Neural progenitor cell (in vitro differentiated cells): ENCODE measurements at regions not wholly inside any gene's neighbourhood (a gene's known extent, or its start where the extent isn't known, plus 50 kb on each side); places are given as distances from the start of the nearest gene placed in this dataset.
"Not testable (repeated sequence)": the region's sequence is repeated elsewhere in the genome, so short reads cannot be mapped to it uniquely, and the experiment has no call there.

ENCODE experiments used
- DNase-seq: peaks from one replicate; pipeline ENCODE4 v3.0.0-alpha.2; 2016; ENCODE audit warnings: low spot score
- H2AFZ ChIP-seq: fragments of 200-600 bp; sonication (generic); replicated peaks from 2 replicates; pipeline ENCODE4 v1.6.1; 2016; ENCODE audit warnings: antibody characterized with exemption
- H3F3A ChIP-seq: fragments of 200-600 bp; sonication (generic); 2 replicates; pipeline ENCODE4 v1.6.1; 2016; ENCODE audit warnings: antibody characterized with exemption, low read depth
- H3K27ac ChIP-seq: fragments of 200-600 bp; sonication (generic); 2 replicates; pipeline ENCODE4 v1.5.1; 2016; ENCODE audit warnings: mild to moderate bottlenecking
- H3K27me3 ChIP-seq: fragments of 200-600 bp; sonication (generic); 2 replicates; pipeline ENCODE4 v1.6.1; 2016; ENCODE audit warnings: mild to moderate bottlenecking, moderate library complexity
- H3K36me3 ChIP-seq: fragments of 200-600 bp; sonication (generic); 2 replicates; pipeline ENCODE4 v1.5.1; 2016
- H3K4me1 ChIP-seq: fragments of 200-600 bp; sonication (generic); 2 replicates; pipeline ENCODE4 v1.6.1; 2016; ENCODE audit warnings: mixed run types
- H3K4me2 ChIP-seq: fragments of 200-600 bp; sonication (generic); 2 replicates; pipeline ENCODE4 v1.6.1; 2016
- H3K4me3 ChIP-seq: fragments of 200-600 bp; sonication (generic); 2 replicates; pipeline ENCODE4 v1.5.1; 2016
- H3K79me2 ChIP-seq: fragments of 200-600 bp; sonication (generic); 2 replicates; pipeline ENCODE4 v1.6.1; 2016; ENCODE audit warnings: low read depth
- H3K9ac ChIP-seq: fragments of 200-600 bp; sonication (generic); 2 replicates; pipeline ENCODE4 v1.6.1; 2016
- H3K9me3 ChIP-seq: fragments of 200-600 bp; sonication (generic); 2 replicates; pipeline ENCODE4 v1.5.1; 2016; ENCODE audit warnings: low read depth
- H4K20me1 ChIP-seq: fragments of 200-600 bp; sonication (generic); 2 replicates; pipeline ENCODE4 v1.6.1; 2016; ENCODE audit warnings: low read depth
- H3K27ac Mint-ChIP-seq: 3 replicates; pipeline ENCODE4 v1.8.0; 2021; ENCODE audit warnings: mixed read lengths
- H3K27me3 Mint-ChIP-seq: 2 replicates; pipeline ENCODE4 v1.8.0; 2022; ENCODE audit warnings: low read depth, mild to moderate bottlenecking, inconsistent platforms, moderate library complexity, mixed read lengths; ENCODE audit not compliant: insufficient read depth
- H3K36me3 Mint-ChIP-seq: 3 replicates; pipeline ENCODE4 v1.8.0; 2021; ENCODE audit warnings: mixed read lengths
- H3K4me1 Mint-ChIP-seq: 3 replicates; pipeline ENCODE4 v1.8.0; 2021; ENCODE audit warnings: mixed read lengths
- H3K4me3 Mint-ChIP-seq: 3 replicates; pipeline ENCODE4 v1.8.0; 2021; ENCODE audit warnings: mild to moderate bottlenecking, moderate library complexity, mixed read lengths
- H3K9me3 Mint-ChIP-seq: 3 replicates; pipeline ENCODE4 v1.8.0; 2020; ENCODE audit warnings: mixed read lengths
- EZH2 ChIP-seq: fragments of 200-600 bp; sonication (generic); IDR thresholded peaks from 2 replicates; pipeline ENCODE4 v1.6.1; 2017; ENCODE audit warnings: antibody characterized with exemption, mild to moderate bottlenecking, moderate library complexity
- EZH2phosphoT487 ChIP-seq: fragments of 200-600 bp; sonication (generic); IDR thresholded peaks from 2 replicates; pipeline ENCODE4 v1.6.1; 2017; ENCODE audit warnings: antibody characterized with exemption
- TF ChIP-seq, protein P1 (sequence below): fragments of 200-600 bp; sonication (generic); IDR thresholded peaks from 2 replicates; pipeline ENCODE4 v1.5.1; 2017; ENCODE audit warnings: antibody characterized with exemption, mild to moderate bottlenecking

DNA sequence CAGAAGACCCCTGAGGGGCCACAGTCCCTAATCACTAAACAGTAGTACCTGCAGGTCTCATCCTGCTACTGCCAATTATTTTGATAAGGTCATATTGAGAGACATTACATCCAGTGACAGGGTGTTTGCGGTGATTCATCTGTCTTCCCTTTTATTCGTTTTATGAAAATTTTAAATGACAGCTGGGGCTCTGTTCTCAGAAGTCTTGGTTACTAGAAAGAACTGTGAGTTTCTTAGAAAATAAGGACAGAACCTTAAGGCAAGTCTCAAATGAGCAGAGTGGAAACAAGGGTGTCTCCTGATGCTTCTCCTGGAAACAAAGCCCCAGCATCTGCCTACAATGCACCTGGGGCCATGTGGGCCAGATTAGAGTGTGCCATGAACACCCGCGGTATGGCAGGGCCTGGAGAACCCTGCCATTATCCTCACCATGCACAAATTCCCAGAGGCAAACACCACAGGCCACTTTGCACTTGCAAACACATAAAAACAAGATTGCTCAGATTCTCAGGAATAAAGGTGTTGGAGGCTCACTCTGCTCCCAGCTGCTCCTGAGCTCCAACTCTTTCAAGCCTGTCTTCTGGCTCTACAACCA is 66.3 kb upstream of the IQSEC1 start:
- no peak for DNase-seq
- H3K27ac ChIP-seq, result no peak overlapping the region
- no peaks in the 10 kb centered on the region for H3K27me3 ChIP-seq
- no peak overlapping the region for H3K4me3 Mint-ChIP-seq
- peaks cover 38% of the 10 kb centered on the region for H4K20me1 ChIP-seq
- H3K9ac ChIP-seq, result no peak overlapping the region
- H3K4me1 Mint-ChIP-seq, result peaks cover 19% of the 10 kb centered on the region
- H3K36me3 ChIP-seq, result no peaks in the 10 kb centered on the region
- no peak overlapping the region for H3K27ac Mint-ChIP-seq
- H3K79me2 ChIP-seq, result no peaks in the 10 kb centered on the region
- H3K9me3 Mint-ChIP-seq, result no peaks in the 10 kb centered on the region
- TF ChIP-seq EZH2phosphoT487 (no peak), EZH2 (no peak)
- TF ChIP-seq, protein P1, sequence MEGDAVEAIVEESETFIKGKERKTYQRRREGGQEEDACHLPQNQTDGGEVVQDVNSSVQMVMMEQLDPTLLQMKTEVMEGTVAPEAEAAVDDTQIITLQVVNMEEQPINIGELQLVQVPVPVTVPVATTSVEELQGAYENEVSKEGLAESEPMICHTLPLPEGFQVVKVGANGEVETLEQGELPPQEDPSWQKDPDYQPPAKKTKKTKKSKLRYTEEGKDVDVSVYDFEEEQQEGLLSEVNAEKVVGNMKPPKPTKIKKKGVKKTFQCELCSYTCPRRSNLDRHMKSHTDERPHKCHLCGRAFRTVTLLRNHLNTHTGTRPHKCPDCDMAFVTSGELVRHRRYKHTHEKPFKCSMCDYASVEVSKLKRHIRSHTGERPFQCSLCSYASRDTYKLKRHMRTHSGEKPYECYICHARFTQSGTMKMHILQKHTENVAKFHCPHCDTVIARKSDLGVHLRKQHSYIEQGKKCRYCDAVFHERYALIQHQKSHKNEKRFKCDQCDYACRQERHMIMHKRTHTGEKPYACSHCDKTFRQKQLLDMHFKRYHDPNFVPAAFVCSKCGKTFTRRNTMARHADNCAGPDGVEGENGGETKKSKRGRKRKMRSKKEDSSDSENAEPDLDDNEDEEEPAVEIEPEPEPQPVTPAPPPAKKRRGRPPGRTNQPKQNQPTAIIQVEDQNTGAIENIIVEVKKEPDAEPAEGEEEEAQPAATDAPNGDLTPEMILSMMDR, result no peak
- H3K4me3 ChIP-seq, result no peak overlapping the region
- no peaks in the 10 kb centered on the region for H3K9me3 ChIP-seq
- no peaks in the 10 kb centered on the region for H3F3A ChIP-seq
- no peaks in the 10 kb centered on the region for H3K36me3 Mint-ChIP-seq
- H3K4me2 ChIP-seq, result no peak overlapping the region
- no peaks in the 10 kb centered on the region for H3K4me1 ChIP-seq
- H2AFZ ChIP-seq, result no peak overlapping the region
- peaks cover 21% of the 10 kb centered on the region for H3K27me3 Mint-ChIP-seq

DNA sequence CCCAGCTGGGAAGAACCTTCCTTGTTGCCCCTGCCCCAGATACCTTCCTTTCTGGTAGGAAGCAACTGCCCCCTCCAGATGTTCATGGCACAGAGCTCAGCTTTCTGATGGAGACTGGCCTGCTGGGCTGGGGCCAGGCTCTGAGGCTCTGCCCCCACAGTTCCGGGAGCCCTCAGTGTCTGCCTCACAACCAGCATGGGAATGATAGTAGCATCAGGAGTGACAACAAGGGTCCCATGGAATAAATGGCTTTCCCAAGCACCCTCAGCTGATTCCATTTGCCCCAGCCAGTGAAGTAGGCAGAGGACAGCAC is 65.6 kb upstream of the IQSEC1 start:
- H3K27ac Mint-ChIP-seq, result no peak overlapping the region
- Histone ChIP-seq H3K4me1 (no peaks in the 10 kb centered on the region), H3K4me2 (no peak overlapping the region), H3K79me2 (no peaks in the 10 kb centered on the region), H3K27ac (no peak overlapping the region), H4K20me1 (peaks cover 38% of the 10 kb centered on the region), H3K4me3 (no peak overlapping the region), H3K27me3 (no peaks in the 10 kb centered on the region), H3F3A (no peaks in the 10 kb centered on the region), H3K9ac (no peak overlapping the region), H3K36me3 (no peaks in the 10 kb centered on the region), H3K9me3 (no peaks in the 10 kb centered on the region), H2AFZ (no peak overlapping the region)
- TF ChIP-seq EZH2 (no peak), EZH2phosphoT487 (no peak)
- TF ChIP-seq, protein P1, result no peak
- H3K9me3 Mint-ChIP-seq, result no peaks in the 10 kb centered on the region
- DNase-seq, result no peak
- no peak overlapping the region for H3K4me3 Mint-ChIP-seq
- H3K36me3 Mint-ChIP-seq, result no peaks in the 10 kb centered on the region
- H3K4me1 Mint-ChIP-seq, result peaks cover 19% of the 10 kb centered on the region
- H3K27me3 Mint-ChIP-seq, result peaks cover 22% of the 10 kb centered on the region

DNA sequence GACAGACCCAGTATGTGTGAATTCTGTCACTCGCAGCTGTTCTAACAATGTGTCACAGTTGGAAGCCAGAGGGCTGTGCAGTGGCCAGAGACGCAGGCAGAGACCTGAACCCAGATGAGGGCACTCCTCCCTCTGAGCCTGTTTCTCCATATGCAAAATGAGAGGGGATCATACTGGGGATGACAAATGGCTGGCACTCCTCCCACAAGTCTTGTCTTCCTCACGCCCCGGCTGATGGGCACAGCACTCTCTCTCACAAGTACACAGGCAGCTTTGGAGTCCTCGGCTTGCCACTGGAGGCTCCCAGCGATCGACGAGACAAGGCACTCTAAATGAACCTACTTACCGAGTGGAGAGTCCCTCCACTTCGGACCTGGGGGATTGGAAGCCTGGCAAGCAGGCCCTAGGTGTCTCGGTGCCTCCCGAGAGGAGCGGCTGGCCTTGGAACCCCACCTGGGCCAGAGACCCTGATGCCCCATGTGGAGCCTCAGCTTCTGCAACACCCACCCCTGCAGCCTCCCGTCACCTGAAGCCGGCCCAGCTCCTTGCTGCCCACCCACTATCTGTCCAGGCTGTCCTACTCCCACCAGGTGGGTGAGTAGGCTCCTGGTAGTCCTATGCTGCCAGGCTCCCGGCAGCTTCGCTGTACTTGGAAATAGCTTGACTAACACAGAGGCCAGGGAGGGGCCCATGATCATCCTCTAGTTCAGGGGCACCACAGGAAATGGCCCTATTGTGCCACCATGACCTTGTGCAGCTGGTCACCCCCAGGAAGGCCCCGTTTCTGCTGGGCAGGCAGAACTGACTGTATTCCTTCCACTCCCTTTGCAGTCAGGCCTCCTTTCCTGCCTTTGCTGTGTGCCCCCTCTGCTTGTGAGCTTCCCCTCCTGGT is 65.0 kb upstream of the IQSEC1 start:
- peak; percentile 33 for DNase-seq
- no peaks in the 10 kb centered on the region for H3K27me3 ChIP-seq
- H3K36me3 Mint-ChIP-seq, result no peaks in the 10 kb centered on the region
- no peak overlapping the region for H3K9ac ChIP-seq
- H3K9me3 Mint-ChIP-seq, result no peaks in the 10 kb centered on the region
- no peaks in the 10 kb centered on the region for H3K79me2 ChIP-seq
- H3K4me1 Mint-ChIP-seq, result peaks cover 19% of the 10 kb centered on the region
- H3K4me2 ChIP-seq, result no peak overlapping the region
- H3K4me3 ChIP-seq, result no peak overlapping the region
- H3K4me3 Mint-ChIP-seq, result no peak overlapping the region
- no peak overlapping the region for H2AFZ ChIP-seq
- no peaks in the 10 kb centered on the region for H3K4me1 ChIP-seq
- H3K9me3 ChIP-seq, result no peaks in the 10 kb centered on the region
- H3K27ac ChIP-seq, result no peak overlapping the region
- TF ChIP-seq, protein P1, result no peak
- TF ChIP-seq EZH2, result no peak
- TF ChIP-seq EZH2phosphoT487, result no peak
- no peaks in the 10 kb centered on the region for H3F3A ChIP-seq
- peaks cover 23% of the 10 kb centered on the region for H3K27me3 Mint-ChIP-seq
- peaks cover 34% of the 10 kb centered on the region for H4K20me1 ChIP-seq
- no peak overlapping the region for H3K27ac Mint-ChIP-seq
- H3K36me3 ChIP-seq, result no peaks in the 10 kb centered on the region

DNA sequence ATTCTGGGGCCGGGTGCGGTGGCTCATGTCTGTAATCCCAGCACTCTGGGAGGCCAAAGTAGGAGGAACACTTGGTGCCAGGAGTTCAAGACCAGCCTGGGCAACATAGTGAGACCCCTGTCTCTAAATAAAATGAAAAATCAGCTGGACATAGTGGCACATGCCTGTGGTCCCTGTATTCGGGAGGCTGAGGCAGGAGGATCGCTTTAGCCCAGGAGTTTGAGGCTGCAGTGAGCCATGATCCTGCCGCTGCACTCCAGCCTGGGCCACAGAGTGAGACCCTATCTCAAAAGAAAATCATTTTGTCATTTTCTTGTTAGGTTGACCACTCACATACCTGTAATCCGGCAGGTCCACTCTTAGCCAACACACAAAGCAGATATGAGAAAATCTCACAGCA is 63.6 kb upstream of the IQSEC1 start:
- peaks cover 19% of the 10 kb centered on the region for H3K4me1 Mint-ChIP-seq
- peaks cover 22% of the 10 kb centered on the region for H4K20me1 ChIP-seq
- not testable (repeated sequence) for H3K9ac ChIP-seq, H3K36me3 Mint-ChIP-seq, H2AFZ ChIP-seq, H3K36me3 ChIP-seq, H3K4me3 Mint-ChIP-seq, H3K27ac Mint-ChIP-seq, H3K4me3 ChIP-seq, H3K27me3 ChIP-seq, H3K4me1 ChIP-seq, H3K9me3 ChIP-seq, H3K9me3 Mint-ChIP-seq, H3K27ac ChIP-seq, H3K79me2 ChIP-seq, H3F3A ChIP-seq, DNase-seq, H3K4me2 ChIP-seq
- peaks cover 15% of the 10 kb centered on the region for H3K27me3 Mint-ChIP-seq
